Endothelial cell of umbilical vein (primary cell): ENCODE measurements at regions not wholly inside any gene's neighbourhood (a gene's known extent, or its start where the extent isn't known, plus 50 kb on each side); places are given as distances from the start of the nearest gene placed in this dataset.

Experiments used
- BruUV-seq: library from RNA; stranded (reverse); fragments of 400-500 nt; replicated peaks from 2 replicates; lab custom pipeline; 2021; lab: Mats Ljungman, UMichigan
- CTCF ChIA-PET: fragments of 300-600, 350-600 bp; sonication (Branson Sonifier 250); formaldehyde crosslinking; loops from one replicate; lab custom pipeline; 2021; ENCODE audit warnings: antibody characterized with exemption, inconsistent platforms; lab: Charles Lee
- POLR2A ChIA-PET: fragments of 300-600, 350-600 bp; sonication (Branson Sonifier 250); formaldehyde crosslinking; loops from one replicate; lab custom pipeline; 2021; ENCODE audit warnings: antibody characterized with exemption, inconsistent platforms; lab: Charles Lee
- DNase-seq: peaks from one replicate; pipeline ENCODE4 v3.0.0-alpha.2; 2011; ENCODE audit warnings: low read depth, low spot score
- FAIRE-seq: peaks from 2 replicates; lab custom pipeline; 2011; peaks lifted over from hg19 to GRCh38; lab: Jason Lieb, UNC
- H2AFZ ChIP-seq: 2 replicates; pipeline ENCODE4 v1.6.0; 2012; ENCODE audit warnings: low read depth, low read length, control low read depth, inconsistent platforms
- H3K27ac ChIP-seq: 2 replicates; pipeline ENCODE4 v1.5.1; 2011; ENCODE audit warnings: low read depth, mild to moderate bottlenecking, control low read depth, low read length, moderate library complexity; ENCODE audit not compliant: insufficient read depth
- H3K27me3 ChIP-seq, 2 experiments: 2 replicates each; pipeline versions ENCODE4 v1.6.0 to v1.6.1; 2011; ENCODE audit warnings: low read length in 2 of 2, mixed read lengths in 1 of 2; ENCODE audit not compliant: control insufficient read depth in 2 of 2, insufficient read depth in 2 of 2
- H3K36me3 ChIP-seq, 2 experiments: 2 replicates in 1 of 2; 3 replicates in 1 of 2; pipeline ENCODE4 v1.5.1; 2011; ENCODE audit warnings: low read length in 2 of 2, mild to moderate bottlenecking in 1 of 2, moderate library complexity in 1 of 2; ENCODE audit not compliant: control insufficient read depth in 2 of 2, insufficient read depth in 2 of 2; ENCODE audit errors: extremely low read depth in 1 of 2
- H3K4me1 ChIP-seq: 3 replicates; pipeline ENCODE4 v1.5.1; 2011; ENCODE audit warnings: mild to moderate bottlenecking, low read length; ENCODE audit not compliant: control insufficient read depth, insufficient read depth; ENCODE audit errors: extremely low read depth
- H3K4me2 ChIP-seq: 2 replicates; pipeline ENCODE4 v1.6.1; 2011; ENCODE audit warnings: low read length, control low read depth, mixed read lengths; ENCODE audit not compliant: insufficient read depth
- H3K4me3 ChIP-seq, 3 experiments: fragments of 200-600 bp in 1 of 3; sonication (generic), shearing (Covaris generic) in 1 of 3; replicated peaks in 1 of 3; 2 replicates each; pipeline ENCODE4 v1.5.1; 2011 to 2016; ENCODE audit warnings: control low read depth in 3 of 3, low read length in 3 of 3, mild to moderate bottlenecking in 2 of 3, inconsistent platforms in 1 of 3, low read depth in 1 of 3, moderate library complexity in 1 of 3; ENCODE audit not compliant: insufficient read depth in 1 of 3
- H3K79me2 ChIP-seq: 2 replicates; pipeline ENCODE4 v1.6.0; 2012; ENCODE audit warnings: low read length, inconsistent platforms; ENCODE audit not compliant: control insufficient read depth, insufficient read depth
- H3K9ac ChIP-seq: replicated peaks from 2 replicates; pipeline ENCODE3; 2011; ENCODE audit warnings: low read length, control low read depth; ENCODE audit not compliant: insufficient read depth; ENCODE audit errors: extremely low read depth
- H3K9me1 ChIP-seq: replicated peaks from 3 replicates; pipeline ENCODE4 v1.6.0; 2011; ENCODE audit warnings: mild to moderate bottlenecking, low read length; ENCODE audit not compliant: control insufficient read depth, insufficient read depth; ENCODE audit errors: extremely low read depth
- H3K9me3 ChIP-seq: replicated peaks from 2 replicates; pipeline ENCODE4 v1.5.1; 2012; ENCODE audit warnings: low read length, inconsistent platforms; ENCODE audit not compliant: control insufficient read depth, insufficient read depth
- H4K20me1 ChIP-seq: replicated peaks from 2 replicates; pipeline ENCODE3; 2011; ENCODE audit warnings: mild to moderate bottlenecking, low read length; ENCODE audit not compliant: control insufficient read depth, insufficient read depth; ENCODE audit errors: extremely low read depth
- CTCF ChIP-seq, 2 donors: IDR thresholded peaks; 1 replicate in 1 of 2; 2 replicates in 1 of 2; pipeline ENCODE4 v1.5.1; 2011; ENCODE audit warnings: low read length in 2 of 2, mild to moderate bottlenecking in 2 of 2, moderate library complexity in 2 of 2, control low read depth in 1 of 2, inconsistent platforms in 1 of 2, low read depth in 1 of 2; ENCODE audit not compliant: insufficient read depth in 1 of 2; ENCODE audit errors: extremely low read depth in 1 of 2
- EZH2 ChIP-seq: IDR thresholded peaks from 2 replicates; pipeline ENCODE4 v1.6.1; 2012; ENCODE audit warnings: borderline replicate concordance, low read depth, mild to moderate bottlenecking, moderate library complexity, low read length, inconsistent platforms; ENCODE audit not compliant: severe bottlenecking
- FOS ChIP-seq: IDR thresholded peaks from 2 replicates; pipeline ENCODE4 v1.6.1; 2011; ENCODE audit warnings: mild to moderate bottlenecking, low read length, moderate library complexity, borderline replicate concordance; ENCODE audit not compliant: insufficient read depth
- GATA2 ChIP-seq: IDR thresholded peaks from 2 replicates; pipeline ENCODE4 v1.7.0; 2011; ENCODE audit warnings: low read depth, mild to moderate bottlenecking, moderate library complexity, mixed read lengths, low read length; ENCODE audit not compliant: insufficient read length, insufficient read depth
- JUN ChIP-seq: IDR thresholded peaks from 2 replicates; pipeline ENCODE4 v1.6.1; 2011; ENCODE audit warnings: borderline replicate concordance, low read depth; ENCODE audit not compliant: insufficient read length, insufficient read depth
- MAX ChIP-seq: IDR thresholded peaks from 2 replicates; pipeline ENCODE4 v1.6.1; 2011; ENCODE audit not compliant: insufficient read depth, insufficient read length
- MYC ChIP-seq: IDR thresholded peaks from one replicate; pipeline ENCODE4 v1.6.1; 2011; ENCODE audit warnings: mild to moderate bottlenecking, low read depth, low read length
- POLR2A ChIP-seq: IDR thresholded peaks from 2 replicates; pipeline ENCODE4 v1.6.1; 2012; ENCODE audit warnings: low read depth, mild to moderate bottlenecking, control low read depth, low read length
- POLR2AphosphoS5 ChIP-seq: IDR thresholded peaks from 2 replicates; pipeline ENCODE4 v1.6.1; 2012; ENCODE audit warnings: low read depth, mild to moderate bottlenecking, control low read depth, low read length, moderate library complexity; ENCODE audit not compliant: insufficient read depth
- dilution Hi-C: fragments of 300-500 bp; cut with MboI; formaldehyde crosslinking; loops from one replicate; pipeline ENCODE4 v1.15.0; 2019; ENCODE audit warnings: low sequenced_read_pairs; ENCODE audit not compliant: extremely low pct_ligation_motif_present
- intact Hi-C: fragments of 100-400 bp; cut with micrococcal nuclease; formaldehyde crosslinking; loops from one replicate; pipeline ENCODE4 v1.10.0; 2022

DNA sequence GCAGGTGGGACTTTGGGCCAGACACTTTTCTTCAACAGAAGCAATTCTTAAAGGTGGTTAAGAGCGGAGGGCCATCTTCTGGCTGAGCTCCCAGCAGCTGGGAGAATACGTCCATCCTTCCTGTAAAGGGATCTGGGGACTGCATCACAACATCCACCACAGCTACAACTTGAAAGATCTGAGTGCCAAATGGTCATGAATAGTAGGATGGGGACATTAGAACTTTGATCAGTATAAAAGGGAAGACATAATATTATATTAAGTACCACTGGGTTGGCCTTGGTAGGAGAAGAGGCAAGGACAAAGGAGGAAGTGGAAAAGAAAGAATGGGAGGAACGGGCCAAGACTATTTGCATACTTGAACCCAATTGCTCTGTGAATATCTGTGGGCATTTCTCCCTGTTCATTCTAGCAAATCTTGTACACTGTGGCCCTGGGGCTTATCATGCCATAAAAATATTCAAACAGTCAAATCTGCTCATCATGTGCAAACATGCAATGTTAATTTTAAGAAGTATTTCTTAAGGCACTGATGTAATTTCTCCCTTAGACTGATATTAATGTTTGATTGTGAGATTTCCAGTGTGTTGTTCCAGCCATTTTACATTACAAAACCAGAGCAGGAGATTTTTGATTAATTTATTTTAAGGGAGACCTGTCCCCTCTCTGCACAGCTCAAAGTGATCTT, 65.5 kb upstream of the CREB5 start:
- Histone ChIP-seq H3K9me1 (no peaks in the 10 kb centered on the region), H3K27ac (no peak overlapping the region), H2AFZ (no peak overlapping the region), H4K20me1 (no peaks in the 10 kb centered on the region), H3K4me2 (no peak overlapping the region), H3K79me2 (no peaks in the 10 kb centered on the region), H3K36me3 (no peaks in the 10 kb centered on the region), H3K27me3 (peaks cover 2% of the 10 kb centered on the region in 2 experiments), H3K9ac (no peak overlapping the region), H3K9me3 (no peaks in the 10 kb centered on the region), H3K4me3 (no peak overlapping the region), H3K4me1 (no peaks in the 10 kb centered on the region)
- ChIA-PET POLR2A (no interaction called here), CTCF (no interaction called here)
- TF ChIP-seq MYC (no peak), FOS (no peak), POLR2AphosphoS5 (no peak), EZH2 (no peak), GATA2 (no peak), MAX (no peak), POLR2A (no peak), JUN (no peak), CTCF (IDR thresholded peaks at IDR 0.05; ENCODE audit: extremely low read depth in 1 of 2, insufficient read depth in 1 of 2, low read depth in 1 of 2, low read length in 2 of 2) (no peak)
- intact Hi-C loops = no loop called here
- DNase-seq (no peak), FAIRE-seq (no peak)
- no TSS peak for BruUV-seq
- dilution Hi-C loops = no loop called here
